ENCODE measurements at regions not wholly inside any gene's neighbourhood (a gene's known extent, or its start where the extent isn't known, plus 50 kb on each side); places are given as distances from the start of the nearest gene placed in this dataset.

DNA sequence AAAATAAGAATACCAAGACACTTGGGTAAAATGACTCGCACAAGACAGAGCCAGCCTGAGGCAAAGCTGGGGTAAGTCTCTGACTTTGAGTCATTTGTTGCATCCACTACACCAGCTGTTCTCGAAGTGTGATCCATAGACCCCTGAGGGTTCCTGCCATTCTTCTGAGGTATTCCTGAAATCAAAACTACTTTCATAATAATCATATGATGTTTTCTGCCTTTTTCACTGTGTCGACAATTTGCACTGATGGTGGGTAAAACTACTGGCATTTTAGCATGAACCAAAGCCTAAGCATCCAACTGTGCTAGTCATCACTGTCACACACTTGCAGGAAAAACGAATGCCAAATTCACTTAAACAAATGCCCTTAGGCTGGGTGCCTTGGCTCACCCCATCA is 135.5 kb upstream of the FUT8 start:
- peaks cover 0 to 1% (median 0%) of the 10 kb centered on the region in 4 donors for H3K4me1 ChIP-seq

GRCh38 chr14:65277580-65278270 is 134.8 kb upstream of the FUT8 start:
- no peak overlapping the region for H3K4me3 ChIP-seq
- no peak for DNase-seq
- H3K4me1 ChIP-seq, result peaks cover 0 to 8% (median 6%) of the 10 kb centered on the region in 4 donors
- H3K9me3 ChIP-seq, result no peaks in the 10 kb centered on the region
- no peaks in the 10 kb centered on the region for H3K27me3 ChIP-seq
- no peak overlapping the region for H3K27ac ChIP-seq
- no peak for ATAC-seq (ENCODE audit: low FRiP score in 2 of 2)
- no peak for TF ChIP-seq CTCF (IDR thresholded peaks at IDR 0.05)
- TF ChIP-seq POLR2A (IDR thresholded peaks at IDR 0.05), result no peak
- TF ChIP-seq POLR2AphosphoS5 (IDR thresholded peaks at IDR 0.05), result no peak
- TF ChIP-seq EP300 (IDR thresholded peaks at IDR 0.05), result no peak
- 56 to 73% methylated on average over 6 of the region's 6 CpGs for WGBS, 2 donors
- no peaks in the 10 kb centered on the region for H3K36me3 ChIP-seq

More for the DNA sequence above, 135.5 kb upstream of the FUT8 start:
- H3K9me3 ChIP-seq, result no peaks in the 10 kb centered on the region
- no peak overlapping the region for H3K27ac ChIP-seq
- no peak for DNase-seq
- no peaks in the 10 kb centered on the region for H3K36me3 ChIP-seq
- TF ChIP-seq POLR2AphosphoS5 (IDR thresholded peaks at IDR 0.05), result no peak
- TF ChIP-seq CTCF (IDR thresholded peaks at IDR 0.05), result no peak
- TF ChIP-seq POLR2A (IDR thresholded peaks at IDR 0.05), result no peak
- no peak for TF ChIP-seq EP300 (IDR thresholded peaks at IDR 0.05)
- WGBS, 2 donors, result 85 to 87% methylated on average over 4 of the region's 4 CpGs
- no peaks in the 10 kb centered on the region for H3K27me3 ChIP-seq
- H3K4me3 ChIP-seq, result no peak overlapping the region
- ATAC-seq (ENCODE audit: low FRiP score in 2 of 2), result no peak

- Histone ChIP-seq H3K4me1 (peaks cover 0 to 16% (median 9%) of the 10 kb centered on the region in 4 donors), H3K4me3 (no peak overlapping the region), H3K27me3 (no peaks in the 10 kb centered on the region), H3K9me3 (no peaks in the 10 kb centered on the region), H3K36me3 (no peaks in the 10 kb centered on the region), H3K27ac (no peak overlapping the region)
- ATAC-seq (ENCODE audit: low FRiP score in 2 of 2) (no peak), DNase-seq (no peak)
- TF ChIP-seq CTCF (IDR thresholded peaks at IDR 0.05), result no peak
- TF ChIP-seq POLR2A (IDR thresholded peaks at IDR 0.05), result no peak
- TF ChIP-seq POLR2AphosphoS5 (IDR thresholded peaks at IDR 0.05), result no peak
- no peak for TF ChIP-seq EP300 (IDR thresholded peaks at IDR 0.05)
- WGBS, 2 donors, result 79 to 86% methylated on average over 4 of the region's 4 CpGs
These were observed 133.9 kb upstream of the FUT8 start for GRCh38 chr14:65278589-65278988.

GRCh38 chr14:65279510-65279909 is 133.0 kb upstream of the FUT8 start:
- WGBS, 2 donors, result 98% methylated on average over 11 to 22 of the region's 22 CpGs
- Histone ChIP-seq H3K36me3 (no peaks in the 10 kb centered on the region), H3K27ac (no peak overlapping the region), H3K4me1 (peaks cover 0 to 16% (median 9%) of the 10 kb centered on the region in 4 donors), H3K9me3 (no peaks in the 10 kb centered on the region), H3K4me3 (no peak overlapping the region), H3K27me3 (no peaks in the 10 kb centered on the region)
- TF ChIP-seq POLR2A (IDR thresholded peaks at IDR 0.05) (no peak), POLR2AphosphoS5 (IDR thresholded peaks at IDR 0.05) (no peak)
- ATAC-seq (ENCODE audit: low FRiP score in 2 of 2), result peak in 1 of 2 donors; percentile 20
- DNase-seq, result peak in 1 of 2 donors; percentile 80

- no peak overlapping the region for H3K27ac ChIP-seq
- no peak overlapping the region for H3K4me3 ChIP-seq
- H3K4me1 ChIP-seq, result peaks cover 0 to 16% (median 9%) of the 10 kb centered on the region in 4 donors
- DNase-seq, result peak in 1 of 2 donors; percentile 75
- no peak for TF ChIP-seq POLR2AphosphoS5 (IDR thresholded peaks at IDR 0.05)
- no peak for TF ChIP-seq CTCF (IDR thresholded peaks at IDR 0.05)
- TF ChIP-seq EP300 (IDR thresholded peaks at IDR 0.05), result no peak
- TF ChIP-seq POLR2A (IDR thresholded peaks at IDR 0.05), result no peak
- 96 to 100% methylated on average over 21 to 25 of the region's 25 CpGs for WGBS, 2 donors
- no peaks in the 10 kb centered on the region for H3K36me3 ChIP-seq
- no peak for ATAC-seq (ENCODE audit: low FRiP score in 2 of 2)
- no peaks in the 10 kb centered on the region for H3K27me3 ChIP-seq
- no peaks in the 10 kb centered on the region for H3K9me3 ChIP-seq
These were observed 132.6 kb upstream of the FUT8 start for GRCh38 chr14:65279958-65280357.

Measured in upper lobe of left lung (tissue), 6 donors.